Neutrophil (primary cell): ENCODE measurements at regions not wholly inside any gene's neighbourhood (a gene's known extent, or its start where the extent isn't known, plus 50 kb on each side); places are given as distances from the start of the nearest gene placed in this dataset.
"Not testable (repeated sequence)": the region's sequence is repeated elsewhere in the genome, so short reads cannot be mapped to it uniquely, and the experiment has no call there.

ENCODE experiments used
- H3K27ac ChIP-seq: fragments of 200-600 bp; sonication (generic); 2 replicates; pipeline ENCODE4 v1.5.1; 2016; ENCODE audit warnings: mild to moderate bottlenecking, moderate library complexity
- H3K27me3 ChIP-seq: fragments of 200-600 bp; sonication (generic); 2 replicates; pipeline ENCODE4 v1.6.0; 2016; ENCODE audit warnings: mild to moderate bottlenecking
- H3K36me3 ChIP-seq: fragments of 200-600 bp; sonication (generic); 2 replicates; pipeline ENCODE4 v1.5.1; 2017
- H3K4me1 ChIP-seq, 2 experiments: fragments of 200-600 bp in 1 of 2; sonication (generic) in 1 of 2; 1 replicate in 1 of 2; 2 replicates in 1 of 2; pipeline versions ENCODE4 v1.5.1 to v1.6.1; 2013 to 2016; ENCODE audit warnings: low read depth in 1 of 2, low read length in 1 of 2, mild to moderate bottlenecking in 1 of 2, moderate library complexity in 1 of 2; ENCODE audit not compliant: control insufficient read depth in 1 of 2, insufficient read depth in 1 of 2
- H3K4me3 ChIP-seq, 2 experiments: fragments of 200-600 bp in 1 of 2; sonication (generic) in 1 of 2; 1 replicate in 1 of 2; 2 replicates in 1 of 2; pipeline ENCODE4 v1.5.1; 2013 to 2016; ENCODE audit warnings: low read depth in 1 of 2, low read length in 1 of 2, mild to moderate bottlenecking in 1 of 2, moderate library complexity in 1 of 2
- H3K9me3 ChIP-seq: fragments of 200-600 bp; sonication (generic); 2 replicates; pipeline ENCODE4 v1.5.1; 2016
- TF ChIP-seq, protein P1 (sequence below): fragments of 200-600 bp; sonication (generic); IDR thresholded peaks from 2 replicates; pipeline ENCODE4 v1.5.1; 2016; ENCODE audit warnings: antibody characterized with exemption

- Histone ChIP-seq H3K9me3 (no peaks in the 10 kb centered on the region), H3K4me1 (no peaks in the 10 kb centered on the region), H3K27ac (no peak overlapping the region), H3K36me3 (no peaks in the 10 kb centered on the region), H3K27me3 (peaks cover 11% of the 10 kb centered on the region), H3K4me3 (no peak overlapping the region)
- TF ChIP-seq, protein P1, sequence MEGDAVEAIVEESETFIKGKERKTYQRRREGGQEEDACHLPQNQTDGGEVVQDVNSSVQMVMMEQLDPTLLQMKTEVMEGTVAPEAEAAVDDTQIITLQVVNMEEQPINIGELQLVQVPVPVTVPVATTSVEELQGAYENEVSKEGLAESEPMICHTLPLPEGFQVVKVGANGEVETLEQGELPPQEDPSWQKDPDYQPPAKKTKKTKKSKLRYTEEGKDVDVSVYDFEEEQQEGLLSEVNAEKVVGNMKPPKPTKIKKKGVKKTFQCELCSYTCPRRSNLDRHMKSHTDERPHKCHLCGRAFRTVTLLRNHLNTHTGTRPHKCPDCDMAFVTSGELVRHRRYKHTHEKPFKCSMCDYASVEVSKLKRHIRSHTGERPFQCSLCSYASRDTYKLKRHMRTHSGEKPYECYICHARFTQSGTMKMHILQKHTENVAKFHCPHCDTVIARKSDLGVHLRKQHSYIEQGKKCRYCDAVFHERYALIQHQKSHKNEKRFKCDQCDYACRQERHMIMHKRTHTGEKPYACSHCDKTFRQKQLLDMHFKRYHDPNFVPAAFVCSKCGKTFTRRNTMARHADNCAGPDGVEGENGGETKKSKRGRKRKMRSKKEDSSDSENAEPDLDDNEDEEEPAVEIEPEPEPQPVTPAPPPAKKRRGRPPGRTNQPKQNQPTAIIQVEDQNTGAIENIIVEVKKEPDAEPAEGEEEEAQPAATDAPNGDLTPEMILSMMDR, result no peak
Measured at GRCh38 chr10:8163824-8164223, 109.3 kb downstream of the GATA3 start.

- H3K4me1 ChIP-seq, H3K27ac ChIP-seq, H3K36me3 ChIP-seq, H3K9me3 ChIP-seq, H3K4me3 ChIP-seq: not testable (repeated sequence)
- peaks cover 11% of the 10 kb centered on the region for H3K27me3 ChIP-seq
Measured at GRCh38 chr10:8164640-8165039, 110.2 kb downstream of the GATA3 start.

GRCh38 chr10:8168836-8169235 lies 114.3 kb downstream of the GATA3 start:
- Histone ChIP-seq H3K9me3 (no peaks in the 10 kb centered on the region), H3K27ac (no peak overlapping the region), H3K4me1 (no peaks in the 10 kb centered on the region), H3K36me3 (no peaks in the 10 kb centered on the region), H3K27me3 (peaks cover 6% of the 10 kb centered on the region), H3K4me3 (no peak overlapping the region)
- TF ChIP-seq, protein P1, result no peak

DNA sequence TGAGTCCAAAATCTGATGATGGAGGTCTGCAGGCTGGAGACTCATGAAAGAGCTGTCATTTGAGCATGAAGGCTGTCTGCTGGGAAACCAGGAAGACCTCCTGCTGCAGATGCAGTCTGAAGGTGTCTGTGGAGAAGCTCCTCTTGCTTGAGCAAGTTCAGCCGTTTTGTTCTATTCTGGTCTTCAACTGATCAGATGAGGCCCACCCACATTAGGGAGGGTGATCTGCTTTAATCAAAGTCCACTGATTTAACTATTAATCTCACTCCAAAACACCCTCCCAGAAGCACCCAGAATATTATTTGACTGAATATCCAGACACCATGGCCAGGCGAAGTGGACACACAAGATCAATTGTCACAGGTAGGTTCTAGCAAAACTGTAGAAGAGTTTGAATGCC lies 116.5 kb downstream of the GATA3 start:
- Histone ChIP-seq H3K27ac (no peak overlapping the region), H3K36me3 (no peaks in the 10 kb centered on the region), H3K4me3 (no peak overlapping the region), H3K9me3 (no peaks in the 10 kb centered on the region), H3K4me1 (no peaks in the 10 kb centered on the region), H3K27me3 (peaks cover 19% of the 10 kb centered on the region)
- TF ChIP-seq, protein P1, result no peak

DNA sequence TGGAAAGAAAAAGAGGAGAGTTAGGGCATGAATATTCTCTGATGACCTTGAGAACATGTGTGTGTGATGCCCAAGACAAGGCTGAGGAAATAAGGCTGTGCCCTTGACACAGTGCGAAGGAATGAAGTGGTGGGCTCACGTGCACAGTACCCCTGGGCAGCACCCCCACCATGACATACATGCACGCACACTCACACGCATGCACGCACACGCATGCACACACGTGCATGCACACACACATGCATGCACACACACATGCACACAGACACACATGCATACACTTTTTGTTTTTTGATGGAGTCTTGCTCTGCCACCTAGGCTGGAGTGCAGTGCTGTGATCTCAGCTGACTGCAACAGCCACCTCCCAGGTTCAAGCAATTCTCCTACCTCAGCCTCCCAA lies 118.1 kb downstream of the GATA3 start:
- no peaks in the 10 kb centered on the region for H3K36me3 ChIP-seq
- H3K4me1 ChIP-seq, result no peaks in the 10 kb centered on the region
- H3K27me3 ChIP-seq, result peaks cover 31% of the 10 kb centered on the region
- no peak overlapping the region for H3K4me3 ChIP-seq
- H3K9me3 ChIP-seq, result no peaks in the 10 kb centered on the region
- TF ChIP-seq, protein P1, result no peak
- H3K27ac ChIP-seq, result no peak overlapping the region

GRCh38 chr10:8173243-8173865 lies 118.9 kb downstream of the GATA3 start:
- TF ChIP-seq, protein P1, result no peak
- no peak overlapping the region for H3K4me3 ChIP-seq
- peaks cover 35% of the 10 kb centered on the region for H3K27me3 ChIP-seq
- no peak overlapping the region for H3K27ac ChIP-seq
- H3K36me3 ChIP-seq, result no peaks in the 10 kb centered on the region
- H3K4me1 ChIP-seq, result no peaks in the 10 kb centered on the region
- no peaks in the 10 kb centered on the region for H3K9me3 ChIP-seq
